GM19099 (cell line): ENCODE measurements at regions not wholly inside any gene's neighbourhood (a gene's known extent, or its start where the extent isn't known, plus 50 kb on each side); places are given as distances from the start of the nearest gene placed in this dataset.

ENCODE experiments used
- POLR2A ChIP-seq: IDR thresholded peaks from 3 replicates; pipeline ENCODE4 v1.6.1; 2011; ENCODE audit warnings: low read depth; ENCODE audit not compliant: insufficient read length; ENCODE audit errors: extremely low read depth

GRCh38 chr5:29561564-29561963 lies 1631.9 kb upstream of the CDH6 start:
- TF ChIP-seq POLR2A = no peak

DNA sequence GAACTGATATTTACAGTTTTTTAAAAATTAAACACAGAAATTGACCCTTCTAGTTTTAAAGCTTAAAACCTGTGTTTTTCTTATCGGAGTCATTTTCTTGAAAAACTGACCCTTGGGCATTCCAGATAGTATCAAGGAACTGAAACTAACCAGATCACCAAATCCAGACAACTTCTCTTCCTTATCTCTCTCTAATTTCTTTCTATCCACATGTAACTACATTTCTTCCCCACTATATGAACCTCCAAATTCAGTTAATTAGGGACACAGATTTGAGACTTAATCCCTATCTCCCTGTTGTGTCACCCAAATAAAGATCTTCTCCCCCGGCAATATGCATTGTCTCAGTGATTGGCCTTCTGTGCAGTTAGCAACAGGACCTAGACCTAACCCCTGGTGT lies 1643.0 kb upstream of the CDH6 start:
- TF ChIP-seq POLR2A = no peak

- no peak for TF ChIP-seq POLR2A
Measured at GRCh38 chr5:29548262-29548661, 1645.2 kb upstream of the CDH6 start.

DNA sequence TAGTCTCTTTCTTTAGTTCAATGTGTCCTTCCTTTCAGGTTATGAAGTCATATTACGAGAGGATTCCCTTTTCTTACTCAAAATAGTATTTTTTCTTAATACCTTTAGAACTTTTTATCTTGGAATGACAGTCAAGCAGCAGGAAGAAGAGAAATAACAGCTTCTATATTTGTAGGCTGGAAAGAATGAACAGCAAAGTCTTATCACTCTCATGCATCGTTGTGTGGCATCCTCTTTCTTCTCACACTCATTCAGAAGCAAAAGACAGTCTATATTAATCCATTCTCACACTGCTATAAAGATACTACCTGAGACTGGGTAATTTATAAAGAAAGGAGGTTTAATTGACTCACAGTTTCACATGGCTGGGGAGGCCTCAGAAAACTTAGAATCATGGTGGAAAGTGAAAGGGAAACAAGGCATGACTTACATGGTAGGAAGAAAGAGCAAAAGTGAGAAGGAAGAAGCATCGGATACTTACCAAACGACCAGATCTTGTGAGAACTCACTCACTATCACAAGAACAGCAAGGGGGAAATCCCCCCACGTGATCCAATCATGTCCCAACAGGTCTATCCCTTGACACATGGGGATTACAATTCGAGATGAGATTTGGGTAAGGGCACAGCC lies 1646.1 kb upstream of the CDH6 start:
- no peak for TF ChIP-seq POLR2A

DNA sequence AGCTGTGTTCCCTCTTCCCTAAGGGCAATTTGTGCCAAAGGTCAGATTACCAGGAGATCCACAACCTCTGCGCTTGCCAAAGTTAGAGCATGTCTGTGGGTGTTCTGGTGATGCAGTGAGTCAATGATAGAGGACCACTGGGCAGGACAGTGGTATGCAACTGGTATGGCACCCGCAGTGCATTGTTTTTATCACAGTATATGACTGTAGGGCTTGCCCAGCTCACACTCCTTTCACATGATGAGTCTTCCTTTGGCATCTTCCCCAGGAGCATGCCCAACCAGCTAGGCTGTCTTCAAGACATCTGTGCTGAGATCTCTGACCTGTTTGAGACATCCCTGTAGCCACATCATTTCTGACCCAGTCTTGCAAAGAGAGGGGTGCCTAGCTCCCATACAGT lies 1650.0 kb upstream of the CDH6 start:
- no peak for TF ChIP-seq POLR2A

DNA sequence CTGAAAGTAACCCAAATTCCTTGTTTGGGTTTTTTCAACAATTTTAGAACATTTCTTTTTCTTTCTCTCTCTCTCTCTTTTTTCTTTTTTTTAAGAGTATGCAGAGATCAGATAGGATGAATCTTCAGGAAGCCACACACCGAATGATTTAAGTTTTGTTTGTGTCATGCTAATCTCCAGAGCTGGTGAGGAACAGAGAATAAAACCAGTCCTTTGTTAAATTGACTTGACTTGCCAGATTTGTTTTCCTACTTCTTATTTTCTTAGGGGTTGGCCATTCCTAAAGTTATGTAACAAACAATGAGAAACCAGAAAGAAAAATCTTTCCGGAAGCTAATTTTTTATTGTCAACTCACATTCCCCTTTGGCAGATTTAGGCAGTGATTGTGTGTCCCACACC lies 1669.3 kb upstream of the CDH6 start:
- no peak for TF ChIP-seq POLR2A

DNA sequence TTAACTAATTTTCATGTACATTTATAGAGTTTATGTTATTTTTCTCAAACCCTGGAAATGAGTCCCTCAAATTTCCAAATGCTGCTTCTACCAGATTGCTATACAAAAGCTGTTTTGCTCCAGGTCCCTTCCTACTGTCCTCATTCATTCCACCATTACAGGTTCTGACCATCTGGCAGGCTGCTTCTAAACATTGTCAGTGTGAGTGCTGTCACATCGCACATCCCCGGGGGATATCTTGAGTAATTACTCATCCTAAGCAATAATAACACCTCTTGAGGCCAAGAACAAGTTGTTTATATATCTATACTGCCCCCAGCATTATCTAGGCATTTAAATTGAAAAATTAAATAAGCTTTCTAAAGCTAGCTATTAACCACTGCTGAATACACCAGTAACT lies 1675.3 kb upstream of the CDH6 start:
- no peak for TF ChIP-seq POLR2A

GRCh38 chr5:29516224-29516623 lies 1677.3 kb upstream of the CDH6 start:
- no peak for TF ChIP-seq POLR2A

GRCh38 chr5:29508131-29508530 lies 1685.4 kb upstream of the CDH6 start:
- TF ChIP-seq POLR2A = no peak

- TF ChIP-seq POLR2A = no peak
Measured at GRCh38 chr5:29504411-29504810, 1689.1 kb upstream of the CDH6 start.

DNA sequence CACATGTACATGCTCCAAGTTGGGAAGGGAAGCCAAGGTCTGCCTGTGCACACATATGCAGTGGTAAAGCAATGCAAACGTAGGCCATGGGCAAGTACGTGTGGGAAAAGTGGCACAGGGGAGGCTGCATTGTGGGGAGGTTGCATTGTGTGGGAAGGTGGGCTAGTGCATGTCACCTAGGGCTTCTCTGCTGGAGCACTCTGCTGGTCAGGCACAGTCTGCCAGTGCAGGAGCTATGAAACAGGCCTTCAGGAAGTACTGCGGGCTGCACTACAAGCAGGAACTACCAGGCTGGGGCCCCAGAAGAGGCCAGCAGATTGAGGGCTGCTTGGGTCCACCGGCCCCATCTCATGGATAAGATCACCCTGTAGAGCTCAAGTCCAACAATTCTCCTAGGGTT lies 1694.6 kb upstream of the CDH6 start:
- TF ChIP-seq POLR2A = no peak

GRCh38 chr5:29498412-29498811 lies 1695.1 kb upstream of the CDH6 start:
- TF ChIP-seq POLR2A = no peak

GRCh38 chr5:29485333-29485732 lies 1708.2 kb upstream of the CDH6 start:
- TF ChIP-seq POLR2A = no peak

DNA sequence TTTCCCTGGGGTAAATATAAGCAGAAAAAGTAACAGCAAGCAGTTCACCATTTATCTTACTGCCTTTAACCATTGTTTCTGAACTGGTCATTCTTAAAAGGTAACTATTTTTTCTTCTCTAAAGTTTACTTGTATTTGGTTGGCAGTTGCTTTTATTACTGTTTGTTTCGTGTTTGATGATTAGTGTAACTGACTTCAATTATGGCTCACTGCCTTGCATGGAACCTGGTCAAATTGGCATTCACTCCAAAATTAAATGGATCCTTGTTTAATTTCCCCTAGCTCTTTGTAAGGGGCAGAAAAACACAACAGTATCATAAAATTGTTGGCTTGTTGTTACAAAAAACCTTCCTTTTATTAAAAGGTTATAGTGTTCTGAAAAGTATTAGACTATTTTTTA lies 1723.9 kb upstream of the CDH6 start:
- no peak for TF ChIP-seq POLR2A

DNA sequence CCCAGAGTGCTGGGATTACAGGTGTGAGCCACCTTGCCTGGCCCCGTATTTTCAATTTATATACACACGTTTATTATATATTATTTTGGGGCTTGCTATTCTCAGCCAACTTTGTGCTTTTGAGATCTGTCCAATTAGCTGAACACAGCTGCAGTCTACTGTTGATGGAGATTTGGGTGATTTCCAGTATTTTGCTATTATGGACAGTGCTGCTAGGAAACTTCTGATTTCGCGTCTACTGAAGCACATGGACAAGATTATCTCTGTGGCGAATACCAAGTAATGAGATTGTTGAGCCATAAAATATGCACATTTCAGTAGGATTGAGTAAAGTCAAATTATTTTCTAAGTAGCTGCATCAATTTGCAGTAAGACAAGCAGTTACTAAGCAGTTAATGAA lies 1731.2 kb upstream of the CDH6 start:
- no peak for TF ChIP-seq POLR2A

- TF ChIP-seq POLR2A = no peak
Measured at GRCh38 chr5:29460971-29461559, 1732.4 kb upstream of the CDH6 start.

- no peak for TF ChIP-seq POLR2A
Measured at GRCh38 chr5:29414681-29415080, 1778.8 kb upstream of the CDH6 start.
